Renal cortical epithelial cell (primary cell): ENCODE measurements at regions not wholly inside any gene's neighbourhood (a gene's known extent, or its start where the extent isn't known, plus 50 kb on each side); places are given as distances from the start of the nearest gene placed in this dataset.

ENCODE experiments used
- DNase-seq: peaks from one replicate; pipeline ENCODE4 v3.0.0-alpha.2; 2011; ENCODE audit warnings: low read depth

DNA sequence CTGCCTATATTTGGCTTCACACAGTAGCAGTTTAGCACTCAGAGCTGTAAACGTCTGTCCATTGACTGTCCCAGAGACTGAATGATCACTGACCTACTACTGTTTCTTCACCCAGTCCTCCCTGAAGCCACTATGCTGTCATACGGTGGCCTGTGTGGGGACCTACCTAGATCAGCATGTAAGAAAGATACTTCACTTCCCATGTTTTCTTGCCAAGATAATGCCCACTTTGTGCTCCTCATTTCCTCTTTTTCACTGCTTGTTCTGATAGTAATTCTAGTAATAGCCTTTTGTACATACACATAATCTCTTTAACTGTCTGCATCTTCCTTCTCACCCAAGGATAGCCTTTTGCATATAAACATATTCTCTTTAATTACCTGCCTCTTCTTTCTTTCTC lies 109.9 kb upstream of the TIAM2 start:
- no peak for DNase-seq

- no peak for DNase-seq
Observed at GRCh38 chr6:154886016-154886415, 109.1 kb upstream of the TIAM2 start.

DNA sequence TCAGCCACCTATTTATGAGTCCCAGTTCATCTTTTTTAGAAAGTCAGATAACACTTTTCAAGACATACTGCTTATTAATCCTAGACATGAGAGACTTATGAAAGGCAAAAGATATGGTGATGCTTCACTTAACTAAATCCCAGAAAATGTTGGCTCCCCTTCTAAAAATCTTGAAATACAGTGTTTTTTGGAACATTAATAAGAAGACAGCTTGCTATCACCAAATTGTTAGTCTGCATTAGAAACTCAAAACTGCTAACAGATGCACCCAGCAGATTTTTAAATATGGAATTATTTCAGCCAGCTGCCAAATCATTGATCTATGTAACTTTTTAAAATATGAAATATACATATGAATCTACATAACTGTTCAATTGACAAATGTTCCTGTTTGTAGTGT lies 108.6 kb upstream of the TIAM2 start:
- DNase-seq: no peak

- no peak for DNase-seq
Observed at GRCh38 chr6:154887051-154887450, 108.1 kb upstream of the TIAM2 start.

DNA sequence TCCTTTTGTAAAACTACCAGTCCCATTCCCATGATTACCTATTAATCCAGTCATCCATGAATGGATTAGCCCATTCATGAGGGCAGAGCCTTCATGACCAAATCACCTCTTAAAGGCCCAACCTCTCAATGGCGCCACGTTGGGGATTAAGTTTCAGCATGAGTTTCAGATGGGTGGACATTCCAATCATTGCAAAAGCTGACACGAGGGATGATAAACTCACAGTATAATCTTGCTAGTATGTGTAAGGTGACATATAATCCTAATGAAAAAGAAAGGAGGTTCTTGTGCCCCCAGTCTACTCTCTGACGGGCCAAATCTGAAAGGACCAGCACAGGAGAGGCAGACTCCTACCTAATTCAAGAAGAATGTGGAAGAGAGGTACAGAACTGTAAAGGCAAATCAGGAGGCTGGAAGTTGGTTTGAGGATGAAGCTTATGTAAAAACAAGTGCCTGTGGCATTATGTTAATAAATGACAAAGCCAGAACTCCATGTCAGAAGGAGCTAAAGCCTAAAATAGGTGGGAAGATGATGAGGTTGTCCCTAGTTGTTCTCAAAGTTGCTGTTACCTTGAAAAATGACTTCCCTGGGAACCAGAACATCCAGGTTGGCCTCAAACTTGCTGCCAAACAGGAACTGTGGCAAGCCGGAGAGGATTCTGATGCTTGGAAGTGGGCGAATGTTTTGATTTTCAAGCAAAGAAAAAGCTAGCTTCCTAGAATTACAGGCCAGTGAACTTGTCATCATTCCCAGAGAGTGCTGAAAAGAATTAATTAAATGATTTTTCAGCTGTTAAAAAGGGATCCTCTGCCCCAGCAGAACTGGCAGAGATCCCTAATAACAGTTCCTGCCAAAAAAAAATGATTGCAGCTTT lies 106.5 kb upstream of the TIAM2 start:
- DNase-seq: peak; percentile 60

DNA sequence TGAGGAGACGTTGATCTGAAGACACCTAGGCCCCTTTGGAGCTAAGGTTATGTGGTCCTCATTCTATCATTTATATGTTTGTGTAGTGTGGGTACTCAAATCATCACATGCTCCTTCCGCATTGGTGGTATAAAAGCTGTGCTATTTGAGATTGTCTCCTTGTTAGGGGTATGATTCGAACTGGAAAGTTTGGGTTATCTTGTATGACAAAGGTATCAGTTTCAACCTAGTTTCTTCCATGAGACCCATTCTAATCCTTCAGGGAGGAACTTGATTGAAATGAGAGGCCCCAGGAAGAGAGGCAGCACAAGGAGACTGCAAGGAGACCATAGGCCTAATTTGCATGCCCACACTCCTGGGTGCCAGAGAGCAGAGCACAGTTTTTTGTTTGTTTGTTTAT lies 104.2 kb upstream of the TIAM2 start:
- DNase-seq: no peak

GRCh38 chr6:154891901-154892300 lies 103.2 kb upstream of the TIAM2 start:
- peak; percentile 59 for DNase-seq

GRCh38 chr6:154893917-154894316 lies 101.2 kb upstream of the TIAM2 start:
- peak; percentile 28 for DNase-seq

DNA sequence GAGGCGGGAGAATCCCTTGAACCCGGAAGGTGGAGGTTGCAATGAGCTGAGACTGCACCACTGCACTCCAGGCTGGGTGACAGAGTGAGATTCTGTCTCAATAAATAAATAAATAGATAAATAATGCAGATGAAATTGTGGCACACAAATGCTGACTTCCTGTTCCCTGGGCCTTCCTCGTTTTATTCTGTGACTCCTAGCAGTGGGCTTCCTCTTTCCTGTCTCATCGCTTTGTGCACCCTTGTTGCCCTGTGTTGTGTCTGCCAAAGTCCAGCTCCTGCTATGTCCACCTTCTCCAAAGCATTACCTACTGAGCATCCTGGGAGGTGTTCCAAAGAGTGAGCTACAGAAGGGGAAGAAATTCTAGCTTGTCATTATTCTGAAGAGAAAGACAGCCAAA lies 100.2 kb upstream of the TIAM2 start:
- no peak for DNase-seq

GRCh38 chr6:154895841-154896240 lies 99.3 kb upstream of the TIAM2 start:
- no peak for DNase-seq

DNA sequence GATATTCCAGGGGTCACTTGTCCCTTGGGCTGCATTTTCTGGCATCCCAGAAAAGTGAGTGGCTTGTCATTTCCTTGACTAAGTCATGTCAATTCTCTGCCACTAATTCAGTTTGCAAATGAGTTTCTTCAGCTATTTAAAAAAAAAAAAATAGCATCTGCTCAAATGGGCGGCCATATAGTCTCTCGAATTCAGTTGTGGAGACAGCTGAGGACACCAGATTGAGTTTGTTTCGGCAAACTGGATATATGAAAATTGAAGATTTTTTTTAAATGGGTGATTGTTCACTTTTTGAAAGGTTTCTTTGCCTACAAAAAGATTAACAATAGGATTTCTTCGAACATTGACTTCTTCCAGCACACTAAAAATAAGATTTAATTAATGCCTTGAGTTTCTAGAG lies 96.3 kb upstream of the TIAM2 start:
- DNase-seq: no peak

- no peak for DNase-seq
Observed at GRCh38 chr6:154899824-154900463, 95.2 kb upstream of the TIAM2 start.

DNA sequence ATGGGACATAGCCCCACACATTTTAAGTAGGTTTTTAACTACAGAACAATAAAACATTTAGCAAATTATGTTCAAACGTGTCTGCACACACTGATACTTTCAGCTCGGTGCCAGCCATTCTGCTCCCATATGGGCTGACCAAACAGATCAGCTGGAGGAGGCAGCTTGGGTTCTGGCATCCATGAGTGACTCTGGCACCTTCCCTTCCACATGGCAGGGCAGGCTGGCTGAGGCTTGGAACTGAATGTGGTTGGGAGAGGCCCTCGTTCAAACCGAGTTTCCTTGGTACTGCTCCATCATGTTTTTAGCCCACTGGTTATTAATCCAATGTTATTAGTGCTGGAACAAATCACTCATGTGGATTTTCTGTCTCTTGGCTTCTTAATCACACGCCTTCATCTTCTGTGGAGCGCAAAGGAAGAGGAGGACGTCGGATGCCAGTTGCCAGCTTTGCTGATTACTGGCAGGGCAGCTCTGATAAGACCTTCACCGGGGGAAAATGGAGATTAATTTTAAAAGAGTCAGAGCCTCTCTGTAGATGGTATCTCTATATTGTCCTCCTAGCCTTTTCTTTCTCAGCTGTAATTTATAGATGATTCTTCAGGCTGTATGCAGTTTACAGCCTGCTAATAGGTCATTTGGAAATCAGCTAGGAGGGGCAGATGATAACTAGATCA lies 93.1 kb upstream of the TIAM2 start:
- DNase-seq: no peak

DNA sequence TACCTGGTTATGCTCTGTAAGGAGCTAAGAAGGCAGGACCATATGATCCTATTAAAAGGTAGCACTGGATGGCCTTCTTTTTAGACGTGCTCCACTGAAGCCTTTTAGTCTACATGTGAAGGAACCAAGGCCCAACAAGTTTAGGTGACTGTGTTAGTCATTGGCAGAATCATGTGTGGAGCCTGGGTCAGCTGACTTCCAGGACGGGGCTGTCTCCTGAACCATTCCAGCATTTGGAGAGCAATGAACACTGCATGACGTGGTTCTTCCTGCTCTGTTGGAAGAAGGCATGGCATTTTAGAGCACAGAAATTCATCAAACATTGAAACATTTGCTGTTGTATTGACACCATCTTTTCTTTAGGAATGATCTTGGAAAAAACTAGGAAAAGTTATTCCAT lies 87.8 kb upstream of the TIAM2 start:
- DNase-seq: peak; percentile 32

GRCh38 chr6:154908723-154909122 lies 86.4 kb upstream of the TIAM2 start:
- DNase-seq: no peak

- DNase-seq: no peak
Observed at GRCh38 chr6:154909311-154909710, 85.8 kb upstream of the TIAM2 start.

GRCh38 chr6:154909821-154910220 lies 85.3 kb upstream of the TIAM2 start:
- DNase-seq: no peak

GRCh38 chr6:154914288-154914687 lies 80.8 kb upstream of the TIAM2 start:
- no peak for DNase-seq

DNA sequence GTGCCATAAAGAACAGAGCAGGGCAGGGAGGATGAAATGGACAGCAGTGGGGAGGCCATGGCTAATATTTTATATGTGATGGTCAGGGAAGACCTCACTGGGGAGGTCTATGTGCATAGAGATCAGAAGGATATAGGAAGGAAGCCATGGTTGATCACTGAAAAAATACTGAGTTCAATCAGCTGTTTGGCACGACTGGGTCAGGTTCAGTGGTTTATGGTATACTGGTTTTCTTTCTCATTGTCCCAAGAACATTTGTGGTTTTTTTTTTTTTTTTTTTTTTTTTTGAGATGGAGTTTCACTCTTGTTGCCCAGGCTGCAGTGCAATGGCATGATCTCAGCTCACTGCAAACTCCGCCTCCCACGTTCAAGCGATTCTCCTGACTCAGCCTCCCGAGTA lies 78.3 kb upstream of the TIAM2 start:
- DNase-seq: no peak

DNA sequence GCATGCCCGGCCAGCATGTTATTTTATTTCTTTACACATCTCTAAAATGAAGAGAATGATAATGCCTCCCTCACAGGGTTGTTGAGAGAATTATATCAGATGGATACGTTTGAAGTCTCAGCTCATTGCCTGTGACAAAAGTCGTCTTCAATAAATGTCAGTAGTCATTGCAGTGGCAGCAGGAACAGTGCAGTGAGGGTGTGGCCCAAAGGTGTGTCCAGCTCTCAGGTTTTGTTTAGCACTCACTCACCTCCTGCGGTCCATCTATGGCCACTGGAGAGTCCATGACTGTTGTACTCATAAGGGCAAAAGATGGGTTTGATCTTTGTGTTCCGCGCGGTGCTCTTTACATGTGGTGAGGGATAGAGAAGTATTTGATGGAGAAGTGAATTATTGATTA lies 77.2 kb upstream of the TIAM2 start:
- DNase-seq: no peak

DNA sequence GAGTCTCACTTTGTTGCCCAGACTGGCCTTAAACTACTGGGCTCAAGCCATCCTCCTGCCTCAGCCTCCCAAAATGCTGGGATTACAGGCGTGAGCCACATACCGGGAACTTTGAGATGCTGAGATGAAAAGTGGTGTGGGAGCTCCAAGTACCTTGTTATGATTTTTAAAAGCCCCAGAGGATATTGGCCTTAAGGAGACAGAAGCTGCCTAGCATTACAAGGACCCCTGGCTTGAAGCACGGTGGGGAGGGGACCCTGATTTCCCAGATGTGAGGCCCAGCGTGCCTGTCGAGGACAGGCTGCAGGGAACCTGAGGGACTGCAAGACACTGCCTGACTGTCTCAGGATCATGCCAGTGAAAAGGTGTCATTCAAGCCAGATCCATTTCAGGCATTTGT lies 75.3 kb upstream of the TIAM2 start:
- DNase-seq: no peak

DNA sequence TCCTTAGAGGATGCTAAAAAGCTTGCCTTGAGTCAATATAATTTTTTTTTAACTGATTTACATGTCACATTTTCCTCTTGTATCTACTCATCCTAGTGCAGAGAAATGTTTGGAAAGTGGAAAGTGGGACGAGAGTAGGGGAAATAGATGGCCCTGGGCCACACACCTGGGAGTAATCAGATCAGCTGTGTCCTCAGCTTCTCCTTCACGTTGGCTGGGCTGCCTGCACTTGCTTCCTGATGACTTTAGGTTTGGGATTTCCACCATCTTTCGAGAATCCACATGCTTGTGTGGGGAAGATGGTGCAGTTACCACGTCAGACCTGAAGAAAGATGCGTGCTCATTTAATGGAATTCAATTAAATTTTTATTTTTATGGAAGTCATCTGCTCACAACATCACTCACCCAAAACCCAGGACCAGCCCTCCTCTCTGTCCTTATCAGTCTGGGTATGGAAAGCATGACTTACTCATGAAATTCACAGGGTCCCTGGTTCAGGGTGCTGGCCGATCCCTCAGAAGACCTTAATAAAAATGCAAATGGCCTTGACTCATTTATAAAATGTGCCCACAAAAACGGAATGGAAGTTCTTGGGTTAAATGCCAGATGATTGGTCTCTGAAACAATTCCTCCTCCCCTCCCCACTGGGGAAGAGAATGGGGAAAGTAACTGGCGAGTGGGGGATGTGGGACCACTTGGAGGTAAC lies 74.5 kb upstream of the TIAM2 start:
- DNase-seq: no peak
